H9 (cell line): ENCODE measurements at regions not wholly inside any gene's neighbourhood (a gene's known extent, or its start where the extent isn't known, plus 50 kb on each side); places are given as distances from the start of the nearest gene placed in this dataset.

Experiments
- DNase-seq: peaks from one replicate; pipeline ENCODE4 v3.0.0-alpha.2; 2017
- H2AFZ ChIP-seq: one replicate; pipeline ENCODE4 v1.6.1; 2013; ENCODE audit warnings: mild to moderate bottlenecking, low read length, control low read depth, moderate library complexity
- H2AK5ac ChIP-seq: 2 replicates; pipeline ENCODE4 v1.6.1; 2013; ENCODE audit warnings: low read length, control low read depth, mixed read lengths; ENCODE audit not compliant: insufficient read length
- H2BK120ac ChIP-seq: one replicate; pipeline ENCODE4 v1.6.1; 2013; ENCODE audit warnings: low read depth, mild to moderate bottlenecking, low read length, control low read depth, inconsistent platforms; ENCODE audit not compliant: poor library complexity, severe bottlenecking
- H2BK12ac ChIP-seq: 2 replicates; pipeline ENCODE4 v1.6.1; 2013; ENCODE audit warnings: low read length, control low read depth, mixed read lengths, low read depth; ENCODE audit not compliant: insufficient read length
- H2BK15ac ChIP-seq: 2 replicates; pipeline ENCODE4 v1.6.1; 2013; ENCODE audit warnings: low read depth, low read length, control low read depth
- H2BK20ac ChIP-seq: one replicate; pipeline ENCODE4 v1.6.1; 2013; ENCODE audit warnings: low read depth, mild to moderate bottlenecking, low read length, control low read depth, inconsistent platforms; ENCODE audit not compliant: poor library complexity, severe bottlenecking
- H2BK5ac ChIP-seq: 2 replicates; pipeline ENCODE4 v1.6.1; 2013; ENCODE audit warnings: low read length, control low read depth, mixed read lengths; ENCODE audit not compliant: insufficient read length
- H3K14ac ChIP-seq: 2 replicates; pipeline ENCODE4 v1.6.1; 2013; ENCODE audit warnings: low read length, control low read depth; ENCODE audit not compliant: insufficient read depth
- H3K18ac ChIP-seq: 2 replicates; pipeline ENCODE4 v1.6.1; 2013; ENCODE audit warnings: low read depth, mild to moderate bottlenecking, mixed read lengths, low read length, control low read depth; ENCODE audit not compliant: insufficient read length
- H3K23ac ChIP-seq: 2 replicates; pipeline ENCODE4 v1.6.1; 2013; ENCODE audit warnings: low read length, control low read depth, mixed read lengths, low read depth; ENCODE audit not compliant: insufficient read length
- H3K23me2 ChIP-seq: 2 replicates; pipeline ENCODE4 v1.6.1; 2013; ENCODE audit warnings: low read depth, mild to moderate bottlenecking, mixed read lengths, low read length, control low read depth; ENCODE audit not compliant: insufficient read length, poor library complexity, severe bottlenecking
- H3K27ac ChIP-seq: 2 replicates; pipeline ENCODE4 v1.5.1; 2013; ENCODE audit warnings: low read length, control low read depth, mixed read lengths, low read depth; ENCODE audit not compliant: insufficient read length
- H3K27me3 ChIP-seq: 2 replicates; pipeline ENCODE4 v1.6.1; 2013; ENCODE audit warnings: low read length, control low read depth, inconsistent platforms; ENCODE audit not compliant: insufficient read depth
- H3K4ac ChIP-seq: 2 replicates; pipeline ENCODE4 v1.6.1; 2013; ENCODE audit warnings: low read depth, mild to moderate bottlenecking, control low read depth, inconsistent platforms, low read length, moderate library complexity
- H3K4me1 ChIP-seq: 2 replicates; pipeline ENCODE4 v1.6.1; 2013; ENCODE audit warnings: low read length, control low read depth, inconsistent platforms; ENCODE audit not compliant: insufficient read depth
- H3K4me2 ChIP-seq: 2 replicates; pipeline ENCODE4 v1.6.1; 2013; ENCODE audit warnings: low read length, control low read depth, mixed read lengths; ENCODE audit not compliant: insufficient read length, insufficient read depth
- H3K56ac ChIP-seq: 2 replicates; pipeline ENCODE4 v1.6.1; 2013; ENCODE audit warnings: low read depth, mild to moderate bottlenecking, mixed read lengths, low read length, control low read depth; ENCODE audit not compliant: insufficient read length
- H3K79me1 ChIP-seq: 2 replicates; pipeline ENCODE4 v1.6.1; 2013; ENCODE audit warnings: low read depth, mild to moderate bottlenecking, moderate library complexity, low read length, control low read depth, inconsistent platforms; ENCODE audit not compliant: insufficient read depth, poor library complexity, severe bottlenecking
- H3K79me2 ChIP-seq: 2 replicates; pipeline ENCODE4 v1.6.1; 2013; ENCODE audit warnings: low read length, control low read depth, inconsistent platforms; ENCODE audit not compliant: insufficient read depth
- H3K9ac ChIP-seq: 2 replicates; pipeline ENCODE4 v1.6.1; 2013; ENCODE audit warnings: low read length, control low read depth, mixed read lengths; ENCODE audit not compliant: insufficient read length; ENCODE audit errors: extremely low read depth
- H3K9me3 ChIP-seq: one replicate; pipeline ENCODE4 v1.6.1; 2013; ENCODE audit warnings: low read depth, low read length, inconsistent platforms; ENCODE audit not compliant: control insufficient read depth
- H3T11ph ChIP-seq: one replicate; pipeline ENCODE4 v1.6.1; 2013; ENCODE audit warnings: mild to moderate bottlenecking, low read length, control low read depth, inconsistent platforms
- H4K20me1 ChIP-seq: one replicate; pipeline ENCODE4 v1.6.1; 2013; ENCODE audit not compliant: control insufficient read depth, insufficient read length, insufficient read depth
- H4K5ac ChIP-seq: 2 replicates; pipeline ENCODE4 v1.6.1; 2013; ENCODE audit warnings: low read depth, mild to moderate bottlenecking, mixed read lengths, low read length, control low read depth; ENCODE audit not compliant: insufficient read length
- H4K8ac ChIP-seq: replicated peaks from 2 replicates; pipeline ENCODE4 v1.6.1; 2013; ENCODE audit warnings: low read length, control low read depth, mixed read lengths, low read depth; ENCODE audit not compliant: insufficient read length
- H4K91ac ChIP-seq: 2 replicates; pipeline ENCODE4 v1.6.1; 2013; ENCODE audit warnings: low read depth, mild to moderate bottlenecking, moderate library complexity, mixed read lengths, low read length, control low read depth; ENCODE audit not compliant: insufficient read length
- H3K27ac Mint-ChIP-seq, 3 experiments: 2 replicates in 2 of 3; 3 replicates in 1 of 3; pipeline ENCODE4 v1.8.0; 2020 to 2021; ENCODE audit warnings: mixed read lengths in 3 of 3, mild to moderate bottlenecking in 1 of 3, moderate library complexity in 1 of 3
- H3K27me3 Mint-ChIP-seq: 2 replicates; pipeline ENCODE4 v1.8.0; 2021; ENCODE audit warnings: low read depth, mild to moderate bottlenecking, moderate library complexity, mixed read lengths
- H3K36me3 Mint-ChIP-seq, 3 experiments: 2 replicates in 2 of 3; 3 replicates in 1 of 3; pipeline ENCODE4 v1.8.0; 2020 to 2021; ENCODE audit warnings: low read depth in 3 of 3, mixed read lengths in 3 of 3; ENCODE audit not compliant: insufficient read depth in 1 of 3
- H3K4me1 Mint-ChIP-seq, 2 experiments: 2 replicates each; pipeline ENCODE4 v1.8.0; 2020; ENCODE audit warnings: mixed read lengths in 2 of 2
- H3K4me3 Mint-ChIP-seq, 2 experiments: 2 replicates in 1 of 2; 3 replicates in 1 of 2; pipeline ENCODE4 v1.8.0; 2020 to 2021; ENCODE audit warnings: mild to moderate bottlenecking in 2 of 2, mixed read lengths in 2 of 2, moderate library complexity in 1 of 2
- H3K9me3 Mint-ChIP-seq, 2 experiments: 2 replicates in 1 of 2; 3 replicates in 1 of 2; pipeline ENCODE4 v1.8.0; 2020; ENCODE audit warnings: mild to moderate bottlenecking in 2 of 2, mixed read lengths in 2 of 2, moderate library complexity in 1 of 2
- CTCF ChIP-seq: fragments of 200-600 bp; sonication (generic); conservative IDR thresholded peaks from 3 replicates; pipeline ENCODE4 v1.8.0; 2021; ENCODE audit warnings: antibody characterized with exemption, mild to moderate bottlenecking
- WGBS: extraction: QIAGEN DNeasy Blood & Tissue Kit; methylation state at CpG from one replicate; pipeline ENCODE4 v1.1.7; 2013; ENCODE audit warnings: missing lambda C conversion rate, low lambda C conversion rate, mixed read lengths; ENCODE audit not compliant: insufficient read length; ENCODE audit errors: extremely low coverage; 5-methylcytosine and 5-hydroxymethylcytosine counted together

GRCh38 chr12:92485351-92486348, 217.1 kb upstream of the PLEKHG7 start:
- no peak overlapping the region for H4K5ac ChIP-seq
- H3K27me3 ChIP-seq = no peaks in the 10 kb centered on the region
- no peak overlapping the region for H3K56ac ChIP-seq
- Mint-ChIP-seq H3K27me3 (no peaks in the 10 kb centered on the region), H3K4me1 (peaks cover 11 to 12% of the 10 kb centered on the region in 2 experiments), H3K27ac (peak overlapping the region in 2 of 3 experiments; percentile 29 to 45; a peak in 3 of 7 replicates), H3K36me3 (no peaks in the 10 kb centered on the region), H3K9me3 (no peaks in the 10 kb centered on the region), H3K4me3 (no peak overlapping the region)
- H2BK120ac ChIP-seq = no peak overlapping the region
- H2BK12ac ChIP-seq = no peak overlapping the region
- no peak overlapping the region for H3K4me2 ChIP-seq
- no peak overlapping the region for H4K91ac ChIP-seq
- no peak for TF ChIP-seq CTCF
- H3K79me1 ChIP-seq = no peaks in the 10 kb centered on the region
- DNase-seq = no peak
- H3T11ph ChIP-seq = no peak overlapping the region
- H3K9ac ChIP-seq = no peak overlapping the region
- no peaks in the 10 kb centered on the region for H3K23me2 ChIP-seq
- no peak overlapping the region for H2AFZ ChIP-seq
- no peaks in the 10 kb centered on the region for H4K20me1 ChIP-seq
- no peaks in the 10 kb centered on the region for H3K9me3 ChIP-seq
- H2BK15ac ChIP-seq = no peak overlapping the region
- H3K27ac ChIP-seq = no peak overlapping the region
- H3K4me1 ChIP-seq = no peaks in the 10 kb centered on the region
- no peak overlapping the region for H2AK5ac ChIP-seq
- no peak overlapping the region for H4K8ac ChIP-seq
- H3K23ac ChIP-seq = no peak overlapping the region
- H3K18ac ChIP-seq = no peak overlapping the region
- H2BK20ac ChIP-seq = no peak overlapping the region
- no peak overlapping the region for H3K4ac ChIP-seq
- no CpG with 5 or more reads among the region's 6 CpGs for WGBS
- H2BK5ac ChIP-seq = no peak overlapping the region
- no peaks in the 10 kb centered on the region for H3K79me2 ChIP-seq
- H3K14ac ChIP-seq = no peak overlapping the region
